ENCODE measurements at regions not wholly inside any gene's neighbourhood (a gene's known extent, or its start where the extent isn't known, plus 50 kb on each side); places are given as distances from the start of the nearest gene placed in this dataset.

DNA sequence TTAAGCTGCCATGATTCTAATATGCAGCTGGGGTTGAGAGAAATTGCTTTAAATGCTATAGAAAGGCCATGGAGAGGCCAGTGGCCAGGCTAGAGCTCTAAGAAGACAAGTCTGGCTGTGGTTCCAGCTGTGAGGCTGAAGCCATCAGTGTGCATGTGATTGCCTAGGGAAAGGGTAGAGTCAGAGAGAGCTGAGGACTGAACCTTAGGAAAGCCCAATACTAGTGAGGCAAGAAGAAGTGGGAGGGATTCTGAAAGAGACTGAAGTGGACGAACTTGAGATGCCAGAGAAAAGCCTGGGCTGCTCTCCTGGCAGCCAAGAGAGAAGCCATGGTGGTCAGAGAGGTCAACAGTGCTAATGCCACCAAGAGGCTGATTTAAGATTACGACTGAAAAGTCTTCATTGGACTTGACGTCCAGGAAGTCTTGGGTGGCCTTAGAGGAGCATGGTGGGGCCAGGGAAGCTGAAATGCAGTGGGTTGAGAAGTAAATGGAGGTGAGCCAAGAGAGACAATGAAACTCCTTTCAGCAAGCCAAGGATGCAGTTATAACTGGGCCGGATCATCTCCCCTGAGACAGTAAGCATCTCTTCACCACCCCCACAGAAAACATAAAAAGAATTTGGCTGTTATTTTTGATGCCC is 133.2 kb downstream of the TMEM174 start:
- TF ChIP-seq POLR2A (IDR thresholded peaks at IDR 0.05; ENCODE audit: low read depth, low read length) = no peak
- TF ChIP-seq POLR2AphosphoS5 (IDR thresholded peaks at IDR 0.05; ENCODE audit: low read depth, low read length) = no peak
- no peak for TF ChIP-seq TAF1 (IDR thresholded peaks at IDR 0.05; ENCODE audit: low read depth, low read length)
- TF ChIP-seq SPI1 (IDR thresholded peaks at IDR 0.05; ENCODE audit: low read depth, low read length) = no peak
- TF ChIP-seq PAX5 (IDR thresholded peaks at IDR 0.05; ENCODE audit: insufficient read depth, low read length, severe bottlenecking) = no peak
- no peak for TF ChIP-seq POU2F2 (IDR thresholded peaks at IDR 0.05; ENCODE audit: low read depth, low read length)

Measured in GM12891 (cell line).